HCT116 (cell line): ENCODE measurements at regions not wholly inside any gene's neighbourhood (a gene's known extent, or its start where the extent isn't known, plus 50 kb on each side); places are given as distances from the start of the nearest gene placed in this dataset.

Experiments used
- ATAC-seq: fragments of 200-7000 bp; cut with Tn5 transposase; 2 replicates; pipeline ENCODE4 v1.9.1; 2020; ENCODE audit warnings: mild to moderate bottlenecking, moderate library complexity
- BruUV-seq: library from RNA; stranded (reverse); fragments of 400-500 nt; replicated peaks from 2 replicates; lab custom pipeline; 2021; lab: Mats Ljungman, UMichigan
- CTCF ChIA-PET: fragments of 300-600 bp; sonication (Branson Sonifier 250); formaldehyde crosslinking; loops from one replicate; lab custom pipeline; 2021; ENCODE audit warnings: antibody characterized with exemption; lab: Charles Lee
- POLR2A ChIA-PET: fragments of 300-600, 350-600 bp; sonication (Branson Sonifier 250); formaldehyde crosslinking; loops from one replicate; lab custom pipeline; 2021; ENCODE audit warnings: antibody characterized with exemption; lab: Charles Lee
- RAD21 ChIA-PET, 2 experiments: fragments of 300-600 bp; sonication (Branson Sonifier 250); formaldehyde crosslinking; loops; one replicate each; lab custom pipeline; 2023; ENCODE audit warnings: low total read pairs in 2 of 2; ENCODE audit not compliant: uncharacterized antibody in 2 of 2, unreplicated experiment in 2 of 2, low non-redundant PET in 1 of 2; lab: Charles Lee
- DNase-seq: peaks from one replicate; pipeline ENCODE4 v3.0.0-alpha.2; 2010; ENCODE audit warnings: low read depth, low spot score
- H2AFZ ChIP-seq: fragments of 200-600 bp; shearing (Covaris generic), sonication (generic); 2 replicates; pipeline ENCODE4 v1.6.1; 2017; ENCODE audit warnings: low read depth, mixed run types, mixed read lengths, antibody characterized with exemption, low read length; ENCODE audit not compliant: poor library complexity, severe bottlenecking
- H3K27ac ChIP-seq: 2 replicates; pipeline ENCODE4 v1.5.1; 2012; ENCODE audit warnings: low read depth, low read length
- H3K27me3 ChIP-seq: fragments of 200-600 bp; sonication (generic); 2 replicates; pipeline ENCODE4 v1.6.1; 2016; ENCODE audit warnings: mixed run types, low read length, mixed read lengths; ENCODE audit not compliant: insufficient read depth
- H3K36me3 ChIP-seq, 2 experiments: fragments of 200-500 bp in 1 of 2; fragments of 200-600 bp in 1 of 2; sonication (Bioruptor generic) in 1 of 2; sonication (generic) in 1 of 2; 2 replicates each; pipeline versions ENCODE4 v1.5.1 to v1.6.1; 2014 to 2016; ENCODE audit warnings: low read length in 2 of 2, inconsistent platforms in 1 of 2, mixed read lengths in 1 of 2, mixed run types in 1 of 2; ENCODE audit not compliant: insufficient read depth in 2 of 2, control insufficient read depth in 1 of 2
- H3K4me1 ChIP-seq, 2 experiments: fragments of 200-600 bp in 1 of 2; sonication (generic) in 1 of 2; 2 replicates each; pipeline versions ENCODE4 v1.5.1 to v1.6.1; 2012 to 2017; ENCODE audit warnings: low read length in 2 of 2, inconsistent platforms in 1 of 2, mild to moderate bottlenecking in 1 of 2, mixed read lengths in 1 of 2, mixed run types in 1 of 2, moderate library complexity in 1 of 2; ENCODE audit not compliant: insufficient read depth in 2 of 2, control insufficient read depth in 1 of 2
- H3K4me2 ChIP-seq: fragments of 200-600 bp; sonication (generic); 2 replicates; pipeline ENCODE4 v1.6.1; 2017; ENCODE audit warnings: mixed run types, low read length, mixed read lengths
- H3K4me3 ChIP-seq, 2 experiments: fragments of 200-600 bp in 1 of 2; sonication (generic) in 1 of 2; replicated peaks in 1 of 2; 2 replicates each; pipeline ENCODE4 v1.5.1; 2011 to 2016; ENCODE audit warnings: low read length in 2 of 2, control low read depth in 1 of 2, low read depth in 1 of 2, mild to moderate bottlenecking in 1 of 2, mixed read lengths in 1 of 2, mixed run types in 1 of 2
- H3K79me2 ChIP-seq: fragments of 200-600 bp; sonication (generic); 2 replicates; pipeline ENCODE4 v1.6.1; 2017; ENCODE audit warnings: mild to moderate bottlenecking, mixed run types, low read length, moderate library complexity, mixed read lengths; ENCODE audit not compliant: insufficient read depth
- H3K9ac ChIP-seq: fragments of 200-600 bp; sonication (generic); 2 replicates; pipeline ENCODE4 v1.6.1; 2016; ENCODE audit warnings: low read length, mixed read lengths
- H3K9me2 ChIP-seq: fragments of 200-600 bp; sonication (generic), shearing (Covaris generic); 2 replicates; pipeline ENCODE4 v1.6.1; 2017; ENCODE audit warnings: mixed run types, mild to moderate bottlenecking, moderate library complexity; ENCODE audit not compliant: insufficient read depth
- H3K9me3 ChIP-seq, 2 experiments: fragments of 200-500 bp in 1 of 2; fragments of 200-600 bp in 1 of 2; sonication (Bioruptor generic) in 1 of 2; sonication (generic) in 1 of 2; 2 replicates each; pipeline ENCODE4 v1.6.1; 2014 to 2017; ENCODE audit warnings: low read length in 2 of 2, mixed read lengths in 2 of 2, inconsistent platforms in 1 of 2, low read depth in 1 of 2, mild to moderate bottlenecking in 1 of 2, mixed run types in 1 of 2, moderate library complexity in 1 of 2; ENCODE audit not compliant: control insufficient read depth in 1 of 2, insufficient read depth in 1 of 2
- H4K20me1 ChIP-seq: fragments of 200-600 bp; sonication (generic), shearing (Covaris generic); 2 replicates; pipeline ENCODE4 v1.6.1; 2017; ENCODE audit warnings: mixed run types, mild to moderate bottlenecking, moderate library complexity; ENCODE audit not compliant: insufficient read depth
- CEBPB ChIP-seq: IDR thresholded peaks from 2 replicates; pipeline ENCODE4 v1.6.1; 2012; ENCODE audit warnings: low read depth
- FOSL1 ChIP-seq: IDR thresholded peaks from 2 replicates; pipeline ENCODE4 v1.6.1; 2012; ENCODE audit warnings: low read depth
- POLR2A ChIP-seq: IDR thresholded peaks from 2 replicates; pipeline ENCODE4 v1.7.0; 2011; ENCODE audit warnings: borderline replicate concordance; ENCODE audit not compliant: insufficient read depth, insufficient read length; ENCODE audit errors: extremely low read depth
- POLR2AphosphoS5 ChIP-seq: IDR thresholded peaks from 2 replicates; pipeline ENCODE4 v1.6.1; 2011; ENCODE audit warnings: mild to moderate bottlenecking, low read depth, low read length, moderate library complexity
- RAD21 ChIP-seq: IDR thresholded peaks from 2 replicates; pipeline ENCODE4 v1.6.1; 2012; ENCODE audit warnings: low read depth, mild to moderate bottlenecking
- SIN3A ChIP-seq: IDR thresholded peaks from 2 replicates; pipeline ENCODE4 v1.6.1; 2012; ENCODE audit warnings: low read depth
- SRF ChIP-seq: IDR thresholded peaks from 2 replicates; pipeline ENCODE4 v1.6.1; 2012; ENCODE audit warnings: low read depth
- TCF7L2 ChIP-seq: IDR thresholded peaks from 2 replicates; pipeline ENCODE4 v1.7.0; 2011; ENCODE audit warnings: borderline replicate concordance, inconsistent platforms; ENCODE audit not compliant: insufficient read depth, insufficient read length; ENCODE audit errors: extremely low read depth
- ZNF274 ChIP-seq: fragments of 200-500 bp; sonication (Bioruptor generic); IDR thresholded peaks from 2 replicates; pipeline ENCODE4 v1.6.1; 2014; ENCODE audit warnings: mild to moderate bottlenecking, low read depth, low read length, inconsistent platforms
- intact Hi-C: fragments of 100-400 bp; cut with micrococcal nuclease; formaldehyde crosslinking; loops from 2 replicates; pipeline ENCODE4 v1.10.0; 2022
- TF ChIP-seq, protein P1 (sequence below), 3 experiments: fragments of 200-600 bp in 1 of 3; sonication (generic) in 1 of 3; IDR thresholded peaks in 2 of 3; conservative IDR thresholded peaks in 1 of 3; 2 replicates each; pipeline ENCODE4 v1.5.1; 2012 to 2017; ENCODE audit warnings: low read depth in 2 of 3, low read length in 2 of 3, antibody characterized with exemption in 1 of 3, borderline replicate concordance in 1 of 3, control low read depth in 1 of 3, mild to moderate bottlenecking in 1 of 3, mixed read lengths in 1 of 3, mixed run types in 1 of 3, moderate library complexity in 1 of 3; ENCODE audit not compliant: insufficient read depth in 1 of 3
- TF ChIP-seq, protein P2 (sequence below): IDR thresholded peaks from 2 replicates; pipeline ENCODE4 v1.6.1; 2012

DNA sequence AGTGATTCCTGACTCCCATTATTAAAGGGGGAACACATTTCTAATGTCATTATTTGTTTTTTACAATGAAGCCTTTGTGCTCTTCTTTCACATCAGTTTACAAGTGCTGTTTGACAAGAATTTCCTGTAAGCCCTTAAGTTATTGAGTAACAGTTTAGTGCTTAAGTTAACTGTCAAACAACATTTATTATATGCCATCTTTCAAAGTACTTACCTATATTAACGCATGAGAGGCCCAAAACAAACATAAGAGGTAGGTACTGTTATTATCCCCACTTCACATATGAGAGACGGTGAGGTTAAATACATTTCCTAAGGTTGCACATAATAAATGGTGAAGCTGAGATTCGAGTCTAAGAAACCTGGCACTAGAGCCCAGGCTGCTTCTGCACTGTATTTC lies 56.0 kb upstream of the MAGED1 start (continued):
- TF ChIP-seq TCF7L2 (no peak), FOSL1 (no peak)

DNA sequence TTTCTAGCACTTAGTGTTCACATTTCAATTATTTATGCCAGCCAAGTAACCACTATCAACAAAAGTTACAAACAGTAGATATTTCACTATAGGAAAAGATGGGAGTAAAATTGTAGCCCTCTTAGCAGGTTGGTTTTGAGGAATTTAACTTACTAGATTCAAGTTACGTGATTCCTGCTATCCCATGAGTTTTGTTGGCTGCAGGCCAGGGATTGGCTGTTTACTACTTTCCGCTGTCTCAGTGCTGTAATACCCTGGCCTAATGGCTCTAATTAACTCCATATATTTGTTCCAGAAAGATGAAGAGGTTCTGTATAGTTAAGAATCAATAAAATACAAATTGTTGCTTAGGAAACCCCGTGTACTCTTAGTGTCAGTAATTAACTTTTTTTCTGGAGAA lies 55.5 kb upstream of the MAGED1 start:
- no peak for DNase-seq
- RAD21 ChIA-PET = no interaction called here
- ATAC-seq = no peak

More for the DNA sequence above, 55.5 kb upstream of the MAGED1 start:
- Histone ChIP-seq H3K4me1 (peaks cover 3 to 9% of the 10 kb centered on the region in 2 experiments; a peak in 3 of 4 replicates), H3K79me2 (peaks cover 45% of the 10 kb centered on the region), H3K4me2 (no peak overlapping the region), H4K20me1 (0 out of 2 replicates have a peak, but pooled peaks cover 3% of the 10 kb centered on the region), H3K4me3 (no peak overlapping the region), H3K27ac (no peak overlapping the region), H3K9ac (no peak overlapping the region), H3K9me3 (no peaks in the 10 kb centered on the region), H3K36me3 (no peaks in the 10 kb centered on the region), H3K27me3 (no peaks in the 10 kb centered on the region), H2AFZ (no peak overlapping the region), H3K9me2 (no peaks in the 10 kb centered on the region)
- POLR2A ChIA-PET = no interaction called here
- intact Hi-C loops = no loop called here
- TF ChIP-seq CEBPB (no peak), SIN3A (no peak), TCF7L2 (no peak), ZNF274 (no peak), RAD21 (no peak), SRF (no peak), POLR2A (no peak), POLR2AphosphoS5 (no peak), FOSL1 (no peak)
- TF ChIP-seq, protein P1, sequence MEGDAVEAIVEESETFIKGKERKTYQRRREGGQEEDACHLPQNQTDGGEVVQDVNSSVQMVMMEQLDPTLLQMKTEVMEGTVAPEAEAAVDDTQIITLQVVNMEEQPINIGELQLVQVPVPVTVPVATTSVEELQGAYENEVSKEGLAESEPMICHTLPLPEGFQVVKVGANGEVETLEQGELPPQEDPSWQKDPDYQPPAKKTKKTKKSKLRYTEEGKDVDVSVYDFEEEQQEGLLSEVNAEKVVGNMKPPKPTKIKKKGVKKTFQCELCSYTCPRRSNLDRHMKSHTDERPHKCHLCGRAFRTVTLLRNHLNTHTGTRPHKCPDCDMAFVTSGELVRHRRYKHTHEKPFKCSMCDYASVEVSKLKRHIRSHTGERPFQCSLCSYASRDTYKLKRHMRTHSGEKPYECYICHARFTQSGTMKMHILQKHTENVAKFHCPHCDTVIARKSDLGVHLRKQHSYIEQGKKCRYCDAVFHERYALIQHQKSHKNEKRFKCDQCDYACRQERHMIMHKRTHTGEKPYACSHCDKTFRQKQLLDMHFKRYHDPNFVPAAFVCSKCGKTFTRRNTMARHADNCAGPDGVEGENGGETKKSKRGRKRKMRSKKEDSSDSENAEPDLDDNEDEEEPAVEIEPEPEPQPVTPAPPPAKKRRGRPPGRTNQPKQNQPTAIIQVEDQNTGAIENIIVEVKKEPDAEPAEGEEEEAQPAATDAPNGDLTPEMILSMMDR (IDR thresholded peaks at IDR 0.05 in 2 of 3, conservative IDR thresholded peaks at IDR 0.05 in 1 of 3; ENCODE audit: borderline replicate concordance in 1 of 3, insufficient read depth in 1 of 3, low read depth in 2 of 3, low read length in 2 of 3) = no peak
- TF ChIP-seq, protein P2, sequence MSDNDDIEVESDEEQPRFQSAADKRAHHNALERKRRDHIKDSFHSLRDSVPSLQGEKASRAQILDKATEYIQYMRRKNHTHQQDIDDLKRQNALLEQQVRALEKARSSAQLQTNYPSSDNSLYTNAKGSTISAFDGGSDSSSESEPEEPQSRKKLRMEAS = no peak
- BruUV-seq = no TSS peak
- CTCF ChIA-PET = no interaction called here
